ENCODE measurements at regions not wholly inside any gene's neighbourhood (a gene's known extent, or its start where the extent isn't known, plus 50 kb on each side); places are given as distances from the start of the nearest gene placed in this dataset.
"Not testable (repeated sequence)": the region's sequence is repeated elsewhere in the genome, so short reads cannot be mapped to it uniquely, and the experiment has no call there.

DNA sequence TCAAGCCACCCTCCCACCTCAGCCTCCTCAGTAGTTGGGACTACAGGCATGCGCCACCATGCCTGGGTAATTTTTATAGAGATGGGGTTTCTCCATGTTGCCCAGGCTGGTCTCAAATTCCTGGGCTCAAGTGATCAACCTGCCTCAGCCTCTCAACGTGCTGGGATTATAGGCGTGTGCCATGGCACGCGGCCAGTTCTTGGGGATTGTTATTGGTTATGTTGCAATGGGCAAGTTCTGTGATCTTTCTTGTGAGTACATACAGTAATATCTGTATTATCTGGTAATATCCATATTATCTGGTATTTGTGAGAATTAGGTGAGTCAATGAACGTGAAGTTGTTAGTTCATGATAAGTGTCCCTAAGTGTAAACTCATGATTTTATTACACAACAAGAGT lies 90.3 kb upstream of the TBL1X start:
- Histone ChIP-seq H3K27me3 (no peaks in the 10 kb centered on the region), H3K9me3 (no peaks in the 10 kb centered on the region), H3K36me3 (no peaks in the 10 kb centered on the region), H3K4me3 (ENCODE audit: low read depth, low read length) (no peak overlapping the region), H3K4me1 (no peaks in the 10 kb centered on the region)
- TF ChIP-seq, protein P1, sequence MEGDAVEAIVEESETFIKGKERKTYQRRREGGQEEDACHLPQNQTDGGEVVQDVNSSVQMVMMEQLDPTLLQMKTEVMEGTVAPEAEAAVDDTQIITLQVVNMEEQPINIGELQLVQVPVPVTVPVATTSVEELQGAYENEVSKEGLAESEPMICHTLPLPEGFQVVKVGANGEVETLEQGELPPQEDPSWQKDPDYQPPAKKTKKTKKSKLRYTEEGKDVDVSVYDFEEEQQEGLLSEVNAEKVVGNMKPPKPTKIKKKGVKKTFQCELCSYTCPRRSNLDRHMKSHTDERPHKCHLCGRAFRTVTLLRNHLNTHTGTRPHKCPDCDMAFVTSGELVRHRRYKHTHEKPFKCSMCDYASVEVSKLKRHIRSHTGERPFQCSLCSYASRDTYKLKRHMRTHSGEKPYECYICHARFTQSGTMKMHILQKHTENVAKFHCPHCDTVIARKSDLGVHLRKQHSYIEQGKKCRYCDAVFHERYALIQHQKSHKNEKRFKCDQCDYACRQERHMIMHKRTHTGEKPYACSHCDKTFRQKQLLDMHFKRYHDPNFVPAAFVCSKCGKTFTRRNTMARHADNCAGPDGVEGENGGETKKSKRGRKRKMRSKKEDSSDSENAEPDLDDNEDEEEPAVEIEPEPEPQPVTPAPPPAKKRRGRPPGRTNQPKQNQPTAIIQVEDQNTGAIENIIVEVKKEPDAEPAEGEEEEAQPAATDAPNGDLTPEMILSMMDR (IDR thresholded peaks at IDR 0.05; ENCODE audit: low read depth, low read length): no peak
- no peak for DNase-seq

DNA sequence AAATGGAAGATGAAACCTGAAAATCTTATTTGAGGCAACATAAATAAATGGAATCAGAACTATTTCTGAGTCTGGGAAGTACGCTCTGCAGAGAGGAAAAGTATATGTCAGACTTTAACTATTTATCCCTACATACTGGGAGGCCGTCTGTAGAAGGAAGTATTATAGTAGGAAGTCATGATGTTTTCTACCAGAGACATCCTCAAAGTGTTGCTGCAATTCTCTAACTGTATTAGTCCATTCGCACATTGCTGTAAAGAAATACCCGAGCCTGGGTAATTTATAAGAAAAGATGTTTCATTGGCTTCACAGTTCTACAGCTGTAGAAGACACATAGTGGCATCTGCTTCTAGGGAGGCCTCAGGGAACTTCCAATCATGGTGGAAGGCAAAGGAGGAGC lies 88.7 kb upstream of the TBL1X start:
- H3K27me3 ChIP-seq: no peaks in the 10 kb centered on the region
- no peak overlapping the region for H3K4me3 ChIP-seq (ENCODE audit: low read depth, low read length)
- H3K9me3 ChIP-seq: no peaks in the 10 kb centered on the region
- no peaks in the 10 kb centered on the region for H3K4me1 ChIP-seq
- no peak for DNase-seq
- TF ChIP-seq, protein P1 (IDR thresholded peaks at IDR 0.05; ENCODE audit: low read depth, low read length): no peak
- no peaks in the 10 kb centered on the region for H3K36me3 ChIP-seq

DNA sequence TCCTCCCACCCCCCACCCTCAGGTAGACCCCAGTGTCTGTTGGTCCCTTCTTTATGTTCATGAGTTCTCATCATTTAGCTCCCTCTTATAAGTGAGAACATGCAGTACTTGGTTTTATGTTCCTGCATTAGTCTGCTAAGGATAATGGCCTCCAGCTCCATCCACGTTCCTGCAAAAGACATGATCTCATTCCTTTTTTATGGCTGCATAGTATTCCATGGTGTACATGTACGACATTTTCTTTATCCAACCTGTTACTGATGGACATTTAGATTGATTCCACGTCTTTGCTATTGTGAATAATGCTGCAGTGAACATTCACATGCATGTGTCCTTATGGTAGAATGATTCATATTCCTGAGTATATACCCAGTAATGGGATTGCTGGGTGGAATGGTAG lies 87.6 kb upstream of the TBL1X start:
- not testable (repeated sequence) for H3K9me3 ChIP-seq; H3K36me3 ChIP-seq; H3K27me3 ChIP-seq; H3K4me1 ChIP-seq; DNase-seq; H3K4me3 ChIP-seq (ENCODE audit: low read depth, low read length)

DNA sequence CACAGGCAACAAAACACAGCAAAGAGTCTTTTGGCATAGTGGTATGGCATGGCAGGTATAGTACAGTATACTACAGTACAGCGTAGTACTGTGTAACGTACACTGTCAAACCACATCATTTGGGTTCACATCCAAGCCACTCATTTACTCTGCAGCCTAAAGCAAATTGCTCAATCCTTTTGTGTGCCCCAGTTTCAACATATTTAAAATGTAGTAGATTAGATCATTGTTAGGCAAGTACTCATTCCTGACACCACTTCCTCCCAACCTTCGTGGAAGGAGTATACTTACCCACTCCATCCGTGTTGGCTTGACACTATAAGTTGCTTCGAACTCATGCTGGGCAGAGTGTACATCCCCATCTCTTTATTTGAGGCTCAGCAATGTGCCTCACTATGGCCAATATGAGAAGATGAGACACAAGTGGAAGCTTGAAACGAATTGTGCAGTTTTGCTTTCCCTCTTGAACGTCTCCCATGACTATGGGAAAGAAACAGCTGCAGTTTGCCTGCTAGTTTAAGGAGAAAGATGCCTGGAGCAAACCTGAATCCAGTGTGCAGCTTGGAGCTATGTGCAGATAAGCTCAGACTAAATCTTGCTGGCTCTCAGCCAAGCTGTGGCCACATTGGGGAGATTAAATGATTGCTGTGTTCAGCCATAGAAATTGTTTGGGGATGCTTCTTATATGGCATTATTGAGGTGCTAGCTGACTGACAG lies 85.7 kb upstream of the TBL1X start:
- DNase-seq: peak; percentile 8
- TF ChIP-seq, protein P1 (IDR thresholded peaks at IDR 0.05; ENCODE audit: low read depth, low read length): no peak

DNA sequence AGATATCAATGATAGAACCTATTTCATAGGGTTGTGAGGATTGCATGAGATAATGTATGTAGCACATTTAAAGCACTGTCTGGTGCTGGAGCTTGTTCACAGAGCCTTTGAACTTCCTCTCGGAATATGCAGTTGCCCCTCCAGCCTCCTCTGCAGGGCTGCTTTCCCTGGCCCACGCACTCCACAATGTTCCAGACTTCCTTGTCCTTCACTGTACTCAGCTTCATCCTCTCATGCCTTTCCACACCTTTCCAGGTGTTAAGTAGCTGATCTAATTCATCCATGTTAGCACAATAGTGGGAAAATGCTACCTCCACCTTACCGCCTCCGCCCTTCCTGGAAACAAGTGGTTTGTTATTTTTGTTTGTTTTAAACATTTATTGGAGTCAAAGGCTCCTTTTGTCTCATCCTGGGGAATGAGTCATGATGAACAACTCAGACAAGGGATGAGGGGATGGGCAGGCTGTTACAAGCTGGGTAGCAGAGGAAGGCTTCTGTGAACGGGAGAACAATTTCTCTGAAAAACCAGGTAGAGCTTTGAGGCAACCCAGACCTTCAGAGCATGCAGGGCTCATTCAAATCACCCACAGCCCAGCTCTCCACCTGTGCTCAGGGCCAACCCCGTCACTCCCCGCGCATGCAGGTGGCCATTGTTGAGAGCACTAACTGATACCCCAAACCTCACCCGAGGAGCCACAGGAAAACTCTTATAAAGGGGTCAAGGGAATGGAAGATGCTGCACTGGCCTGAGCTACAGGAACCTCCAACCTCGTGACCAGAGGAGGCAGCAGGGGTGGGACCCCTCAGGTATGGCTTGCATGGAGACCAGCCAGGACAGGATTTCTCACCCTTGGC lies 84.9 kb upstream of the TBL1X start:
- Histone ChIP-seq H3K9me3 (no peaks in the 10 kb centered on the region), H3K4me3 (ENCODE audit: low read depth, low read length) (no peak overlapping the region), H3K4me1 (no peaks in the 10 kb centered on the region), H3K27me3 (no peaks in the 10 kb centered on the region), H3K36me3 (no peaks in the 10 kb centered on the region)
- TF ChIP-seq, protein P1 (IDR thresholded peaks at IDR 0.05; ENCODE audit: low read depth, low read length): no peak
- DNase-seq: no peak

More for the DNA sequence above, 85.7 kb upstream of the TBL1X start:
- Histone ChIP-seq H3K27me3 (no peaks in the 10 kb centered on the region), H3K4me1 (no peaks in the 10 kb centered on the region), H3K4me3 (ENCODE audit: low read depth, low read length) (no peak overlapping the region), H3K9me3 (no peaks in the 10 kb centered on the region), H3K36me3 (no peaks in the 10 kb centered on the region)

DNA sequence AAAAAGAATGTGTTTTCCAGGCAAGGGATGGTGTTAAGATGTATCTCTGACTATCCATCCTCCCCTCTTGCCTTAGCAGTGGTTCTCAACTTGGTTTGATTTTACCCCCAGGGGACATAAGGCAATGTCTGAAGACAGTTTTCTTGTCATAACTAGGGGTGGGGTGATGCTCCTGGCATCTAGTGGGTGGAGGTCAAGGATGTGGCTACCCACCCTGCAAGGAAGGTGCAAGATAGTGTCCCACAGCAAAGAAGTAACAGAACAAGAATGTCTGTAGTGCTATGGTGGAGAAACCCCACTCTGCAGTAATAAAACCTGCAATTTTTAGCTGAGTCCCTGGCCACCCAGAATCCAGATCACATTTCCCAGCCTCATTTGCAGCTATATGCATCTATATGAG lies 81.2 kb upstream of the TBL1X start:
- no peaks in the 10 kb centered on the region for H3K27me3 ChIP-seq
- H3K9me3 ChIP-seq: no peaks in the 10 kb centered on the region
- DNase-seq: no peak
- H3K36me3 ChIP-seq: no peaks in the 10 kb centered on the region
- no peaks in the 10 kb centered on the region for H3K4me1 ChIP-seq
- TF ChIP-seq, protein P1 (IDR thresholded peaks at IDR 0.05; ENCODE audit: low read depth, low read length): no peak
- no peak overlapping the region for H3K4me3 ChIP-seq (ENCODE audit: low read depth, low read length)
